Neural crest cell (in vitro differentiated cells): ENCODE measurements at regions not wholly inside any gene's neighbourhood (a gene's known extent, or its start where the extent isn't known, plus 50 kb on each side); places are given as distances from the start of the nearest gene placed in this dataset.
"Not testable (repeated sequence)": the region's sequence is repeated elsewhere in the genome, so short reads cannot be mapped to it uniquely, and the experiment has no call there.

Experiments
- DNase-seq: peaks from one replicate; pipeline ENCODE4 v3.0.0; 2021; ENCODE audit warnings: low read depth, mixed read lengths, low spot score
- H3K27ac Mint-ChIP-seq: one replicate; pipeline ENCODE4 v1.8.0; 2021; ENCODE audit warnings: mild to moderate bottlenecking, mixed read lengths; ENCODE audit not compliant: unreplicated experiment
- H3K27me3 Mint-ChIP-seq: 2 replicates; pipeline ENCODE4 v1.8.0; 2021; ENCODE audit warnings: low read depth, mild to moderate bottlenecking, mixed read lengths
- H3K36me3 Mint-ChIP-seq: 2 replicates; pipeline ENCODE4 v1.8.0; 2021; ENCODE audit warnings: low read depth, mild to moderate bottlenecking, mixed read lengths
- H3K4me1 Mint-ChIP-seq: 2 replicates; pipeline ENCODE4 v1.8.0; 2021; ENCODE audit warnings: mixed read lengths
- H3K4me3 Mint-ChIP-seq: one replicate; pipeline ENCODE4 v1.8.0; 2021; ENCODE audit warnings: mild to moderate bottlenecking, mixed read lengths
- H3K9me3 Mint-ChIP-seq: 2 replicates; pipeline ENCODE4 v1.8.0; 2021; ENCODE audit warnings: mixed read lengths
- TF ChIP-seq, protein P1 (sequence below): fragments of 200-600 bp; sonication (generic); conservative IDR thresholded peaks from 2 replicates; pipeline ENCODE4 v1.5.0; 2021; ENCODE audit warnings: antibody characterized with exemption, mild to moderate bottlenecking

DNA sequence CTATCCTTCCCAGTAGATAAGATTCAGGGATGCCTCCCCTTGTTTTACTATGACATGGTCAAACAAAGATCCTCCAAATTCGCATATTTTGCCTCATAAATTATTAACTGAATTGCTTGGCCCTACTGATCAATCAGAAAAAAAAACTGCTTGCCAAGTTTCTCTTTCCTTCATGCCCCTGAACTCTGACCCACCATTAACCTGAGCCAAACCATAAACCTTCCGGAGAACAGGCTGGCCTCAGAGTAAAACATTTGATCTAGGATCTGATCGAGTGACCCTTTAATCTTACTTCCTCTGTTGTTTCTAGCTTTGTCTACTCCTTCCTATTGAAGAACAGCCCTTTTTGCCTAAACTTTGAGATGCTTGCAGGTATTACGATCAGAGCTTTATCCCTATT lies 209.7 kb upstream of the FAM47A start:
- DNase-seq = no peak
- Mint-ChIP-seq H3K4me1 (peaks cover 6% of the 10 kb centered on the region), H3K36me3 (no peaks in the 10 kb centered on the region), H3K27ac (no peak overlapping the region), H3K27me3 (no peaks in the 10 kb centered on the region), H3K9me3 (peaks cover 6% of the 10 kb centered on the region), H3K4me3 (no peak overlapping the region)
- TF ChIP-seq, protein P1, sequence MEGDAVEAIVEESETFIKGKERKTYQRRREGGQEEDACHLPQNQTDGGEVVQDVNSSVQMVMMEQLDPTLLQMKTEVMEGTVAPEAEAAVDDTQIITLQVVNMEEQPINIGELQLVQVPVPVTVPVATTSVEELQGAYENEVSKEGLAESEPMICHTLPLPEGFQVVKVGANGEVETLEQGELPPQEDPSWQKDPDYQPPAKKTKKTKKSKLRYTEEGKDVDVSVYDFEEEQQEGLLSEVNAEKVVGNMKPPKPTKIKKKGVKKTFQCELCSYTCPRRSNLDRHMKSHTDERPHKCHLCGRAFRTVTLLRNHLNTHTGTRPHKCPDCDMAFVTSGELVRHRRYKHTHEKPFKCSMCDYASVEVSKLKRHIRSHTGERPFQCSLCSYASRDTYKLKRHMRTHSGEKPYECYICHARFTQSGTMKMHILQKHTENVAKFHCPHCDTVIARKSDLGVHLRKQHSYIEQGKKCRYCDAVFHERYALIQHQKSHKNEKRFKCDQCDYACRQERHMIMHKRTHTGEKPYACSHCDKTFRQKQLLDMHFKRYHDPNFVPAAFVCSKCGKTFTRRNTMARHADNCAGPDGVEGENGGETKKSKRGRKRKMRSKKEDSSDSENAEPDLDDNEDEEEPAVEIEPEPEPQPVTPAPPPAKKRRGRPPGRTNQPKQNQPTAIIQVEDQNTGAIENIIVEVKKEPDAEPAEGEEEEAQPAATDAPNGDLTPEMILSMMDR = no peak

DNA sequence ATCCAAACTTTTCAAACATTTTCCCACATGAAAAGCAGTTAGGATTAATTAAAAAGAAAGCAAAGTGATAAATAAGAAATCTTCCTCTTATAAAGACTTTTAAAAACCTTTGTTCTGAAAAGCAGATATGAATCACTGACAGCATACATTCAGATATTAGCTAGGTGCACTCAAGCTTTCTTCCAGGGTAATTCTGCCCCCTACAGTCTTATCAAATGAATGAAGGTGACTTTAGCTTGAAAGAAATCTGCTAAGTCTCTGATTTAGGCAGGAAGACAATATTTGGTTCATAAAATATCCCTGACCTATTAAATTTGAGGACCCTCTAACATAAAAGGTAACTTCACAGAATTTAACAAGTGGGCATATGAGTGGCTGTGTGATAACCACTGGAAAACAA lies 209.1 kb upstream of the FAM47A start:
- Mint-ChIP-seq H3K36me3 (no peaks in the 10 kb centered on the region), H3K4me1 (peaks cover 6% of the 10 kb centered on the region), H3K9me3 (peaks cover 9% of the 10 kb centered on the region), H3K4me3 (no peak overlapping the region), H3K27me3 (no peaks in the 10 kb centered on the region), H3K27ac (no peak overlapping the region)
- TF ChIP-seq, protein P1 = peak; percentile 54
- no peak for DNase-seq

DNA sequence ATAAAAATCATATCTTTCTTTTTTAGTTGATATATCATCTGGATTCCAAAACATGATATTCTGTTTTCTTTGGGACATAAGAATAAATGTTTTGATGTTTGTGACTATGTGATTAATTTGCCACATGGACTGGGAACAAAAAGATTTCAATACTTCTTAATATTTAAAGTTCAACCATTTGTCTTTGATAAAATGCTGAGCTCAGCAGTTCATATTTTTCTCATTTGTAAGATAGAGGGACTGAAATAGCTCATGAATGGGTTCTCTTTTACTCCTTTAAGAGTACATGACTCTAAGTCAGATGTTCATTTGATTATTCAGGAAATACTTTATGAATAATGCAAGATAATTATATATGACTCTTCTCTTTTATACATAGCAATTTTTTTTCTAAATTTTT lies 205.9 kb upstream of the FAM47A start:
- Mint-ChIP-seq H3K9me3 (peaks cover 3% of the 10 kb centered on the region), H3K4me1 (peaks cover 6% of the 10 kb centered on the region)

DNA sequence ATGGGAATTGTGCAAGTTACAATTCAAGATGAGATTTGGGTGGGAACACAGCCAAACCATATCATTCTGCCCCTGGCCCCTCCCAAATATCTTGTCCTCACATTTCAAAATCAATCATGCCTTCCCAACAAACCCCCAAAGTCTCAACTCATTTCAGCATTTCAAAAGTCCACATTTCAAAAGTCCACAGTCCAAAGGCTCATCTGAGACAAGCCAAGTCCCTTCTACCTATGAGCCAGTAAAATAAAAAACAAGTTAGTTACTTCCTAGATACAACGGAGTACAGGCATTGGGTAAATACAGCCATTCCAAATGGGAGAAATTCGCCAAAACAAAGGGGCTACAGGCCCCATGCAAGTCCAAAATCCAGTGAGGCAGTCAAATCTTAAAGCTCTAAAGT lies 203.3 kb upstream of the FAM47A start:
- not testable (repeated sequence) for H3K4me3 Mint-ChIP-seq, H3K27me3 Mint-ChIP-seq, H3K4me1 Mint-ChIP-seq, H3K36me3 Mint-ChIP-seq, H3K9me3 Mint-ChIP-seq, DNase-seq, H3K27ac Mint-ChIP-seq

More for the DNA sequence above, 205.9 kb upstream of the FAM47A start:
- Mint-ChIP-seq H3K36me3 (no peaks in the 10 kb centered on the region), H3K4me3 (no peak overlapping the region), H3K27me3 (no peaks in the 10 kb centered on the region), H3K27ac (no peak overlapping the region)
- no peak for DNase-seq
- TF ChIP-seq, protein P1 = no peak

DNA sequence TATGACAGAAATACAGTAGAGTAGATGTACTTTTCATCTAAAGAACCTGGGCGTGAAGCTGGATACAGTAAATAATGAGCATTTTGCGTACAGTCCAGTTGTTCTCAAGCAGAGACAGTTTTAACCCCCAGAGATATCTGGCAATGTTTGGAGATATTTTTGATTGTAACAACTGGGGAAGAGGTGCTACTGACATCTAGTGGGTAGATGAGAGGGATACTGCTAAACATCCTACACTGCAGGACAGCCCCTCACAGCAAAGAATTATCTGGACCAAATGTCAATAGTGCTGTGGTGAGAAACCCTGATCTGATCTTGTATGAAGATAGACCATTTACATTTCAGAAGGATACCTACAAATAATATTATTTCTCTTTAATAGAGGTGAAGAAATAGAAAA lies 200.2 kb upstream of the FAM47A start:
- no peaks in the 10 kb centered on the region for H3K4me1 Mint-ChIP-seq
- H3K9me3 Mint-ChIP-seq = peaks cover 3% of the 10 kb centered on the region
- H3K27ac Mint-ChIP-seq = no peak overlapping the region
- H3K4me3 Mint-ChIP-seq = no peak overlapping the region
- H3K27me3 Mint-ChIP-seq = no peaks in the 10 kb centered on the region
- no peak for DNase-seq
- H3K36me3 Mint-ChIP-seq = no peaks in the 10 kb centered on the region
- TF ChIP-seq, protein P1 = peak; percentile 55

DNA sequence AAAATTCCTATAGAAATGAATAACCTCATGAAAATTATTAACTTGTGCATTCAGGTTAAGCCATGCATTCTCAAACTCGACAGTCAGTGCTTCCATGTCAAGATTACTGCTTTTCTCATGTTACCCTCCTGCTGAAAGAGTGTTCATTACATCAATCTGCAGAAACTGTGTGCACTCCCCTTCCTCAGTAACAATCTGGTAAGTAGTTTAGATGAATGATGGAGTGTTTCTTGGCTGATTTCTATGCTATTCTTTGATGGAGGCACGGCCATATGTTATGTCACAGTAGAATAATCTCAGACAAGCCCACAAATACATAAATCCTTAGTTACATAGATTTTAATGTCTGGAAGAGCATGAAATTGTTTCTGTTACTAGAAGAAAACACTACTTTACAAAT lies 193.3 kb upstream of the FAM47A start:
- H3K27ac Mint-ChIP-seq = no peak overlapping the region
- TF ChIP-seq, protein P1 = no peak
- H3K36me3 Mint-ChIP-seq = no peaks in the 10 kb centered on the region
- no peaks in the 10 kb centered on the region for H3K9me3 Mint-ChIP-seq
- no peak for DNase-seq
- H3K4me1 Mint-ChIP-seq = no peaks in the 10 kb centered on the region
- H3K4me3 Mint-ChIP-seq = no peak overlapping the region
- H3K27me3 Mint-ChIP-seq = peaks cover 3% of the 10 kb centered on the region

DNA sequence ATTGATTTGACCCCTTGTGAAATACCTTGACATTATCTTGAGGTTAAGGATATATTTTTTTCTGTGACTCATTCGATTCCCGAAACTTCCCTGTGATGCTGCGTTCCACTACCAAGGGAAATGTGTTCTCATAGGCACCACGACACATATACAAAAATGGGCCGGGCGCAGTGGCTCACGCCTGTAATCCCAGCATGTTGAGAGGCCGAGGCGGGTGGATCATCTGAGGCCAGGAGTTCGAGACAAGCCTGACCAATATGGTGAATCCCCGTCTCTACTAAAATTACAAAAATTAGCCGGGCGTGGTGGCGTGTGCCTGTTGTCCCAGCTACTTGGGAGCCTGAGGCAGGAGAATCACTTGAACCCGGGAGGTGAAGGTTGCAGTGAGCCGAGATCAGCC lies 188.3 kb upstream of the FAM47A start:
- not testable (repeated sequence) for H3K9me3 Mint-ChIP-seq, H3K4me3 Mint-ChIP-seq, H3K36me3 Mint-ChIP-seq, H3K4me1 Mint-ChIP-seq, H3K27me3 Mint-ChIP-seq, H3K27ac Mint-ChIP-seq, DNase-seq
